ENCODE measurements at regions not wholly inside any gene's neighbourhood (a gene's known extent, or its start where the extent isn't known, plus 50 kb on each side); places are given as distances from the start of the nearest gene placed in this dataset.
"Not testable (repeated sequence)": the region's sequence is repeated elsewhere in the genome, so short reads cannot be mapped to it uniquely, and the experiment has no call there.

GRCh38 chr3:35275768-35276167 is 363.6 kb upstream of the ARPP21 start:
- no peak overlapping the region for H3K27ac ChIP-seq
- TF ChIP-seq CTCF (IDR thresholded peaks at IDR 0.05): no peak
- no peak overlapping the region for H3K4me3 ChIP-seq
- DNase-seq (ENCODE audit: low spot score): no peak

- TF ChIP-seq CTCF (IDR thresholded peaks at IDR 0.05): no peak
- Histone ChIP-seq H3K27ac (no peak overlapping the region), H3K4me3 (no peak overlapping the region)
- no peak for DNase-seq (ENCODE audit: low spot score)
Observed at GRCh38 chr3:35276568-35276967, 362.8 kb upstream of the ARPP21 start.

- no peak for DNase-seq (ENCODE audit: low spot score)
- TF ChIP-seq CTCF (IDR thresholded peaks at IDR 0.05): no peak
- Histone ChIP-seq H3K4me3 (no peak overlapping the region), H3K27ac (no peak overlapping the region)
Observed at GRCh38 chr3:35291471-35292236, 347.7 kb upstream of the ARPP21 start.

GRCh38 chr3:35292568-35292967 is 346.8 kb upstream of the ARPP21 start:
- H3K4me3 ChIP-seq: no peak overlapping the region
- H3K27ac ChIP-seq: no peak overlapping the region
- no peak for TF ChIP-seq CTCF (IDR thresholded peaks at IDR 0.05)
- no peak for DNase-seq (ENCODE audit: low spot score)

GRCh38 chr3:35295906-35296305 is 343.4 kb upstream of the ARPP21 start:
- H3K4me3 ChIP-seq: no peak overlapping the region
- no peak for DNase-seq (ENCODE audit: low spot score)
- TF ChIP-seq CTCF (IDR thresholded peaks at IDR 0.05): no peak
- no peak overlapping the region for H3K27ac ChIP-seq

- Histone ChIP-seq H3K4me3 (no peak overlapping the region), H3K27ac (no peak overlapping the region)
- TF ChIP-seq CTCF (IDR thresholded peaks at IDR 0.05): no peak
- no peak for DNase-seq (ENCODE audit: low spot score)
Observed at GRCh38 chr3:35296533-35296932, 342.8 kb upstream of the ARPP21 start.

GRCh38 chr3:35296944-35297343 is 342.4 kb upstream of the ARPP21 start:
- not testable (repeated sequence) for DNase-seq (ENCODE audit: low spot score); H3K4me3 ChIP-seq; H3K27ac ChIP-seq
